ENCODE measurements at regions not wholly inside any gene's neighbourhood (a gene's known extent, or its start where the extent isn't known, plus 50 kb on each side); places are given as distances from the start of the nearest gene placed in this dataset.

DNA sequence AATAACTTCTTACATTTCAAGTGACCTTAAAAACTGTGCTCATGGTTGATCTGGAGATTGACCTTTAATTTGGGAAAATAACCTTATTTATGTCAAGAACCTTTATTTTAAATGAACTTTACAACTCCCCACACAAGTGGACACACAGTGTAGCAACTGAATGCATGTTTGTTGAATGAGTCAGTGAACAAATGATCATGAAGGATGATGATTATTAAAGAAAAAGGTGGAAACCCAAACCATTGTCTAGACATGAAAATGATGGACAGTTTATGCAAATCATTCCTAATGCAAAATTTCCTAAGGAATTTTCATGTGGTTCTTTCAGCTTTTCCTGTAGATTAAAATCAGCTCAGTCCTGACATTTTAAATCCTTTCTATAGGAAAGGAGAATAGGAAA, 439.8 kb upstream of the RUNX1 start:
- TF ChIP-seq, protein P1, sequence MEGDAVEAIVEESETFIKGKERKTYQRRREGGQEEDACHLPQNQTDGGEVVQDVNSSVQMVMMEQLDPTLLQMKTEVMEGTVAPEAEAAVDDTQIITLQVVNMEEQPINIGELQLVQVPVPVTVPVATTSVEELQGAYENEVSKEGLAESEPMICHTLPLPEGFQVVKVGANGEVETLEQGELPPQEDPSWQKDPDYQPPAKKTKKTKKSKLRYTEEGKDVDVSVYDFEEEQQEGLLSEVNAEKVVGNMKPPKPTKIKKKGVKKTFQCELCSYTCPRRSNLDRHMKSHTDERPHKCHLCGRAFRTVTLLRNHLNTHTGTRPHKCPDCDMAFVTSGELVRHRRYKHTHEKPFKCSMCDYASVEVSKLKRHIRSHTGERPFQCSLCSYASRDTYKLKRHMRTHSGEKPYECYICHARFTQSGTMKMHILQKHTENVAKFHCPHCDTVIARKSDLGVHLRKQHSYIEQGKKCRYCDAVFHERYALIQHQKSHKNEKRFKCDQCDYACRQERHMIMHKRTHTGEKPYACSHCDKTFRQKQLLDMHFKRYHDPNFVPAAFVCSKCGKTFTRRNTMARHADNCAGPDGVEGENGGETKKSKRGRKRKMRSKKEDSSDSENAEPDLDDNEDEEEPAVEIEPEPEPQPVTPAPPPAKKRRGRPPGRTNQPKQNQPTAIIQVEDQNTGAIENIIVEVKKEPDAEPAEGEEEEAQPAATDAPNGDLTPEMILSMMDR (IDR thresholded peaks at IDR 0.05; ENCODE audit: low read depth, low read length, missing control alignments) = no peak
- no peak for DNase-seq (ENCODE audit: extremely low read depth, low read depth)
- no peak overlapping the region for H3K4me3 ChIP-seq (replicated peaks; ENCODE audit: low read depth, low read length)

DNA sequence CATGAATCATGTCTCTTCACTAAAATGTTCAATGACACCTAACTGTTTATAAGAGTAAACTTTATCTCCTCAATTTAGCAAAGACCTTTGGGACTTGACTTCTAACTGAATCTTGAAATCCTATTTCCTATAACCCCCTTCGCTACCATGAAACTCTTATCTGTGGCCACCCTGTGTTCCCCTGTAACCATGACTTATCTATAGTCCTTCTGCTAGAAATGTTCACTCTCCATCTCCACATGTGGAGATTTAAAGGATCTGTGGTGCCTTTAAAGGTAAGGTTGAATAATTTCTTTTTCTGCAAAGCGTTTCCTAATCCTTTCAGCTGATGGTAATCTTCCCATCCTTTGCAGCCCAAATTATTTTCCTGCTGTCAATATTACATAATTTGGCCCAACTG, 436.3 kb upstream of the RUNX1 start:
- no peak overlapping the region for H3K4me3 ChIP-seq (replicated peaks; ENCODE audit: low read depth, low read length)
- DNase-seq (ENCODE audit: extremely low read depth, low read depth) = no peak
- TF ChIP-seq, protein P1 (IDR thresholded peaks at IDR 0.05; ENCODE audit: low read depth, low read length, missing control alignments) = no peak

DNA sequence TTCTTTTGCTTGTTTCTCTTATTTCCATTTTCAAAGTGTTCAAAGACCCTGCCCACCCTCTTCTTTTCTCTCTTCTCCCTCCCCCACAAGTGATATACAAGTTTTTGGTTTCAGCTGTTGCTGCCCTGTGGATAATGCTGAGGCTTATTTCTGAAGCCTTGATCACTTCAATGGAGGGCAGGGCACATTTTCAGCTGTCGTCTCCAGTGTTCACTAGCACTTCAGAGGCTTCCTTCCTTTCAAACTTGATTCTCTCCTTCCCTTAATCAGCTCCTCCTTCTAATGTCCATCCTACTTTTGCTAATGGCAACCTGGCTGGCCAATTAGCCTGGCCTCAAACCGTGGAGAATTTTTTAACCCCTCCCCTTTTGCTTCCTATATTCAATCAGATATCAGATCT, 435.7 kb upstream of the RUNX1 start:
- TF ChIP-seq, protein P1 (IDR thresholded peaks at IDR 0.05; ENCODE audit: low read depth, low read length, missing control alignments) = no peak
- H3K4me3 ChIP-seq (replicated peaks; ENCODE audit: low read depth, low read length) = no peak overlapping the region

DNA sequence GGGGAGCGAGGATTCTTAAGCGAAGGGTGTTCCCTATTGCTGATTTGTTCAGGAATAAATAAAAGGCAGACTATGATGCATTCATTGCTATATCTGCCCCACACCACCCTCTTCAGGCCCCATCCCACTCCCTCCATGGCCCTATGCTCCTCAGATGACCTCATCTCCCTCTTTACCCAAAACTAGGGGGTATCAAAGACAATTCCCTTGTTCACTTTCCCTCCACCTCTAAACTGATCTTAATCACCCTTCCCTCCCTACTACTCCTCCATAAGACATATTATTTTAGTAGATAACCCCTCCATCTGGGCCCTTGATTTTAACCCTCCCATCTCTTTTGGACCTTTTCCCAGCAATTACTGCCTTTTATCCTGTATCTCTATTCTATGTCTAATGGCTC, 434.9 kb upstream of the RUNX1 start:
- TF ChIP-seq, protein P1 (IDR thresholded peaks at IDR 0.05; ENCODE audit: low read depth, low read length, missing control alignments) = no peak
- DNase-seq (ENCODE audit: extremely low read depth, low read depth) = no peak
- no peak overlapping the region for H3K4me3 ChIP-seq (replicated peaks; ENCODE audit: low read depth, low read length)

More for the DNA sequence above, 435.7 kb upstream of the RUNX1 start:
- no peak for DNase-seq (ENCODE audit: extremely low read depth, low read depth)

DNA sequence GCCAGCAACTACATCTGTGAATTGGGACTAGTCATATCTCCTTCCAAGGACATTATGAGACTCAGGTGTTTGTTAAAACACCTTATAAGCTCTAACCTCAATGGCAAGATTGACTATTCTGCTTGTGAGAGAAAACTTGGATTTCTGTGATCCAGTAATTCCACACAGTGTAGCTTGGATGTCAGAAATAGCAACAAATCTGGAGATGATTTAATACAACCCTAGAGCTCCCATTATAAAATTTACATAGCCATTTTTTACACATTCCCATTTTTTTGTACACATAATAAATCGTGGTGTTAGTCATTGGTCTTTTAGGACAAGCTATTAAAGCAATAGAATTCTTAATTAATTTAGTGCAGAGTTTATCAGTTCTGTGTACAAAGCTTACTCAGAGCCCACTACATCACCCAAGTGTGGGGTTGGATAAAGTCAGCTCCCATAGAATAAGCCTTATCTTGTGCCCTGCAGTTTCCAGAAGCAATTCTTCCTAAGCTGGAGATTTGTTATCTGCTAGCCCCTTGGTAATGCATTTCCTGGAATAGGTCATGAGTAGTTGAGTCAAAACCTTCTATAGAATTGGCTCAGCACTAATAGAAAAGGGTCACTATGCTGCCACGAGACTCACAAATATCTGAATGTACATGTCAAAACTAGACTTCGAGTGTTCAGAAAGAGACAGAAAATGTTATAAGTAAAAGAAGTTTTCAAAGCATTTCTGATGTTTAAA, 434.0 kb upstream of the RUNX1 start:
- TF ChIP-seq, protein P1 (IDR thresholded peaks at IDR 0.05; ENCODE audit: low read depth, low read length, missing control alignments) = no peak
- H3K4me3 ChIP-seq (replicated peaks; ENCODE audit: low read depth, low read length) = no peak overlapping the region
- DNase-seq (ENCODE audit: extremely low read depth, low read depth) = no peak

DNA sequence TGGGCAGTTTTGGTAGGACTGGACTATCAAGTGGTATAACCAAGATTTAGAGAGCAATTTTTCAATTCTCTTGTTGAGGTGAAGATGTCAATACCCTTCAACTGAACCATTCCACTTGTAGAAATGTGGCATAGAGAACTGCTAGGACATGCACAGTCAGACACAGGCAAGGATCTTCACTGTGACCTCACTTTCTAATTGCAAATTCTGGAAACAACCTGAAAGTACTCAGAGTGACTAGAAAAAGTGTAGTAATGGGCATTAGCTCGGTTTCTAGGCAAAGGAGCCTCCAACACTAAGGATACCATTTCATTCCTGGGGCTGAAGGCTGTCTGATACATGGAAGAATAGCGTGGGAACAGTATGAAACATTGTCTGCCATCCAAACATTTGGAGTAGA, 433.0 kb upstream of the RUNX1 start:
- TF ChIP-seq, protein P1 (IDR thresholded peaks at IDR 0.05; ENCODE audit: low read depth, low read length, missing control alignments) = no peak
- H3K4me3 ChIP-seq (replicated peaks; ENCODE audit: low read depth, low read length) = no peak overlapping the region
- DNase-seq (ENCODE audit: extremely low read depth, low read depth) = no peak

DNA sequence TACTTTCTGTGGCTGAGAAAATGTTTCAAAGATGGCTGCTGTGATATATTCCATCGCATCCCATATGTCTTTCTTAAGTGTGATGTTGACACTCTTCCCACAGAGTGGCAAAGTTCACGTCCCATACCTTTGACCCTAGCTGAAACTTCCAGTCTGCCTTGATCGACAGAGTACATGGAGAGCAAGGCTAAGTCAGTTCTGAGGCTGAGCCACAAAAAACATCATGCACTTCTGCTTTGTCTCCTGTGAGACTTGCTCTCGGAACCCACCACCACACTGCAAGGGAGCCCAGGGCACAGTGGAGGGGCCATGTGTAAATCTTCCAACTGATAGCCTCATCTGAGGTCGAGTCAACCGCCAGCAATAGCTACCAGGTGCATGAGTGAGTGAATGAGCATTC, 431.9 kb upstream of the RUNX1 start:
- TF ChIP-seq, protein P1 (IDR thresholded peaks at IDR 0.05; ENCODE audit: low read depth, low read length, missing control alignments) = no peak
- no peak overlapping the region for H3K4me3 ChIP-seq (replicated peaks; ENCODE audit: low read depth, low read length)
- DNase-seq (ENCODE audit: extremely low read depth, low read depth) = no peak

All from HFF-Myc (cell line).